ENCODE measurements at regions not wholly inside any gene's neighbourhood (a gene's known extent, or its start where the extent isn't known, plus 50 kb on each side); places are given as distances from the start of the nearest gene placed in this dataset.

GRCh38 chr10:4006858-4007257 lies 221.8 kb upstream of the KLF6 start:
- Histone ChIP-seq H3K27ac (ENCODE audit: extremely low read depth, low read depth, low read length) (no peak overlapping the region), H3K4me3 (ENCODE audit: low read depth, low read length) (no peak overlapping the region), H3K36me3 (ENCODE audit: control insufficient read depth in 2 of 2, insufficient read depth in 1 of 2, low read length in 2 of 2) (no peaks in the 10 kb centered on the region), H3K4me1 (ENCODE audit: control insufficient read depth, insufficient read depth, low read length) (no peaks in the 10 kb centered on the region), H3K9me3 (ENCODE audit: control insufficient read depth, insufficient read depth, low read depth, low read length) (no peaks in the 10 kb centered on the region)
- POLR2A ChIA-PET, result no interaction called here
- TF ChIP-seq ZNF280D (tag by site-specific recombination; IDR thresholded peaks at IDR 0.05) (no peak), ZNF404 (tag by site-specific recombination; IDR thresholded peaks at IDR 0.05) (no peak), SETDB1 (IDR thresholded peaks at IDR 0.05; ENCODE audit: insufficient read length, low read length) (no peak), FEZF1 (tag by site-specific recombination; IDR thresholded peaks at IDR 0.05) (no peak), ZFHX2 (tag by site-specific recombination; conservative IDR thresholded peaks at IDR 0.05) (no peak), ZNF623 (tag by site-specific recombination; IDR thresholded peaks at IDR 0.05) (no peak), ZNF548 (tag by site-specific recombination; IDR thresholded peaks at IDR 0.05) (no peak)
- CTCF ChIA-PET, result no interaction called here

- Histone ChIP-seq H3K4me1 (ENCODE audit: control insufficient read depth, insufficient read depth, low read length) (no peaks in the 10 kb centered on the region), H3K4me3 (ENCODE audit: low read depth, low read length) (no peak overlapping the region), H3K27ac (ENCODE audit: extremely low read depth, low read depth, low read length) (no peak overlapping the region), H3K9me3 (ENCODE audit: control insufficient read depth, insufficient read depth, low read depth, low read length) (no peaks in the 10 kb centered on the region), H3K36me3 (ENCODE audit: control insufficient read depth in 2 of 2, insufficient read depth in 1 of 2, low read length in 2 of 2) (no peaks in the 10 kb centered on the region)
- no peak for TF ChIP-seq HIC1 (tag by site-specific recombination; IDR thresholded peaks at IDR 0.05)
- no peak for TF ChIP-seq ZXDB (tag by site-specific recombination; IDR thresholded peaks at IDR 0.05)
- TF ChIP-seq HOXD13 (CRISPR knock-in tag; IDR thresholded peaks at IDR 0.05; ENCODE audit: borderline replicate concordance), result no peak
- POLR2A ChIA-PET, result no interaction called here
- CTCF ChIA-PET, result no interaction called here
Observed at GRCh38 chr10:4006051-4006450, 221.0 kb upstream of the KLF6 start.

- no peak overlapping the region for H3K27ac ChIP-seq (ENCODE audit: extremely low read depth, low read depth, low read length)
- POLR2A ChIA-PET, result no interaction called here
- H3K4me1 ChIP-seq (ENCODE audit: control insufficient read depth, insufficient read depth, low read length), result no peaks in the 10 kb centered on the region
- no peak overlapping the region for H3K4me3 ChIP-seq (ENCODE audit: low read depth, low read length)
- no peaks in the 10 kb centered on the region for H3K9me3 ChIP-seq (ENCODE audit: control insufficient read depth, insufficient read depth, low read depth, low read length)
- CTCF ChIA-PET, result no interaction called here
- no peaks in the 10 kb centered on the region for H3K36me3 ChIP-seq (ENCODE audit: control insufficient read depth in 2 of 2, insufficient read depth in 1 of 2, low read length in 2 of 2)
- TF ChIP-seq ZNF530 (tag by site-specific recombination; IDR thresholded peaks at IDR 0.05; ENCODE audit: low read depth) (no peak), HIC1 (tag by site-specific recombination; IDR thresholded peaks at IDR 0.05) (no peak), ZNF248 (tag by site-specific recombination; IDR thresholded peaks at IDR 0.05) (no peak), INSM2 (tag by site-specific recombination; IDR thresholded peaks at IDR 0.05) (no peak), KLF9 (tag by site-specific recombination; IDR thresholded peaks at IDR 0.05; ENCODE audit: low read depth) (no peak), ZBTB26 (tag by site-specific recombination; optimal IDR thresholded peaks at IDR 0.05) (no peak), SETDB1 (IDR thresholded peaks at IDR 0.05; ENCODE audit: insufficient read length, low read length) (no peak), ZXDB (tag by site-specific recombination; IDR thresholded peaks at IDR 0.05) (no peak), ZNF324 (tag by site-specific recombination; IDR thresholded peaks at IDR 0.05) (no peak), PRDM10 (tag by site-specific recombination; IDR thresholded peaks at IDR 0.05) (no peak)
Observed at GRCh38 chr10:4004990-4005389, 220.0 kb upstream of the KLF6 start.
